OCI-LY7 (cell line): ENCODE measurements at regions not wholly inside any gene's neighbourhood (a gene's known extent, or its start where the extent isn't known, plus 50 kb on each side); places are given as distances from the start of the nearest gene placed in this dataset.

Experiments
- EZH2phosphoT487 ChIP-seq: fragments of 200-600 bp; sonication (generic); IDR thresholded peaks from 2 replicates; pipeline ENCODE4 v1.6.1; 2018; ENCODE audit warnings: low read depth, borderline replicate concordance, mild to moderate bottlenecking, mixed run types, antibody characterized with exemption, low read length, moderate library complexity, mixed read lengths
- TF ChIP-seq, protein P1 (sequence below): fragments of 200-600 bp; sonication (generic); conservative IDR thresholded peaks from 2 replicates; pipeline ENCODE4 v1.5.1; 2014; ENCODE audit warnings: mild to moderate bottlenecking, antibody characterized with exemption, low read length, moderate library complexity, mixed read lengths

DNA sequence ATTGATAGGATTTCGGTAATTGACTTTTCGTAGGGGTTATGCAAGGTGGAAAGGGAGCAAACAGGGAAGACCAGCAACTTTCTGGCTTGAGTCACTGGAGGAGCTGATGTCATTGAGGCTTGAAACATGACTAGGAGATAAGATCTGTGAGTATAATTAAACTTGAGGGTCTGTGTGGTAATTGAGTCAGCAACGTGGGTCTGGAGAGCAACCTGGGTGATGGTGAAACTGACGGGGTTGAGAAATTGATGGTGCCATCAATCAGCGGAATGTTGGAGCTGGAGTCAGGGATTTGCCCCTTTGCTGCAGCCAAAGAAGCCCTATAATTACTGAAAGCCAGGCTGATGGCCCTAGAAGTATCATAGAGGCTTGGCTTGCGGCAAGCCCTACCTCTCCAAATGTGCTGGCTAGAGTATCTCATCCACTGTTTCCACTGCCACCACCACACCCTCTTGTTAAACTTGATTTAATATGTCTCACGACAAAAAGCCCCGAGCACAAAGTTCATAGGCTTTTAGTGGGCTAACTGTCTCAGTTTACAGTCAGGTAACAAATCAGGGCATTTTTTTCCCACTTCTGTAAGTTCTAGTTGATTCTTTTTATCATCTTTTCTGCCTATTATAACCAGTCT, 186.9 kb upstream of the ELAC2 start:
- TF ChIP-seq, protein P1, sequence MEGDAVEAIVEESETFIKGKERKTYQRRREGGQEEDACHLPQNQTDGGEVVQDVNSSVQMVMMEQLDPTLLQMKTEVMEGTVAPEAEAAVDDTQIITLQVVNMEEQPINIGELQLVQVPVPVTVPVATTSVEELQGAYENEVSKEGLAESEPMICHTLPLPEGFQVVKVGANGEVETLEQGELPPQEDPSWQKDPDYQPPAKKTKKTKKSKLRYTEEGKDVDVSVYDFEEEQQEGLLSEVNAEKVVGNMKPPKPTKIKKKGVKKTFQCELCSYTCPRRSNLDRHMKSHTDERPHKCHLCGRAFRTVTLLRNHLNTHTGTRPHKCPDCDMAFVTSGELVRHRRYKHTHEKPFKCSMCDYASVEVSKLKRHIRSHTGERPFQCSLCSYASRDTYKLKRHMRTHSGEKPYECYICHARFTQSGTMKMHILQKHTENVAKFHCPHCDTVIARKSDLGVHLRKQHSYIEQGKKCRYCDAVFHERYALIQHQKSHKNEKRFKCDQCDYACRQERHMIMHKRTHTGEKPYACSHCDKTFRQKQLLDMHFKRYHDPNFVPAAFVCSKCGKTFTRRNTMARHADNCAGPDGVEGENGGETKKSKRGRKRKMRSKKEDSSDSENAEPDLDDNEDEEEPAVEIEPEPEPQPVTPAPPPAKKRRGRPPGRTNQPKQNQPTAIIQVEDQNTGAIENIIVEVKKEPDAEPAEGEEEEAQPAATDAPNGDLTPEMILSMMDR, result no peak
- TF ChIP-seq EZH2phosphoT487, result no peak
